ENCODE measurements at regions not wholly inside any gene's neighbourhood (a gene's known extent, or its start where the extent isn't known, plus 50 kb on each side); places are given as distances from the start of the nearest gene placed in this dataset.
"Not testable (repeated sequence)": the region's sequence is repeated elsewhere in the genome, so short reads cannot be mapped to it uniquely, and the experiment has no call there.

GRCh38 chr17:15864472-15864871 is 80.5 kb upstream of the ADORA2B start:
- not testable (repeated sequence) for H3K4me1 Mint-ChIP-seq (ENCODE audit: low read depth)

GRCh38 chr17:15866015-15866414 is 78.9 kb upstream of the ADORA2B start:
- not testable (repeated sequence) for H3K27ac Mint-ChIP-seq; H3K4me1 Mint-ChIP-seq (ENCODE audit: low read depth); H3K4me3 Mint-ChIP-seq (ENCODE audit: low read depth); H3K27me3 Mint-ChIP-seq; DNase-seq (ENCODE audit: low spot score, unreplicated experiment); H3K36me3 Mint-ChIP-seq (ENCODE audit: insufficient read depth); H3K9me3 Mint-ChIP-seq (ENCODE audit: low read depth)

More at GRCh38 chr17:15864472-15864871, 80.5 kb upstream of the ADORA2B start:
- H3K27me3 Mint-ChIP-seq; H3K27ac Mint-ChIP-seq; H3K4me3 Mint-ChIP-seq (ENCODE audit: low read depth); H3K36me3 Mint-ChIP-seq (ENCODE audit: insufficient read depth); H3K9me3 Mint-ChIP-seq (ENCODE audit: low read depth); DNase-seq (ENCODE audit: low spot score, unreplicated experiment): not testable (repeated sequence)

- not testable (repeated sequence) for H3K27ac Mint-ChIP-seq; H3K4me1 Mint-ChIP-seq (ENCODE audit: low read depth); H3K9me3 Mint-ChIP-seq (ENCODE audit: low read depth); DNase-seq (ENCODE audit: low spot score, unreplicated experiment); H3K36me3 Mint-ChIP-seq (ENCODE audit: insufficient read depth); H3K27me3 Mint-ChIP-seq; H3K4me3 Mint-ChIP-seq (ENCODE audit: low read depth)
These were observed 77.6 kb upstream of the ADORA2B start for GRCh38 chr17:15867331-15867730.

- H3K27ac Mint-ChIP-seq; DNase-seq (ENCODE audit: low spot score, unreplicated experiment); H3K9me3 Mint-ChIP-seq (ENCODE audit: low read depth); H3K36me3 Mint-ChIP-seq (ENCODE audit: insufficient read depth); H3K27me3 Mint-ChIP-seq; H3K4me1 Mint-ChIP-seq (ENCODE audit: low read depth); H3K4me3 Mint-ChIP-seq (ENCODE audit: low read depth): not testable (repeated sequence)
These were observed 75.1 kb upstream of the ADORA2B start for GRCh38 chr17:15869868-15870267.

GRCh38 chr17:15872677-15873076 is 72.3 kb upstream of the ADORA2B start:
- not testable (repeated sequence) for H3K36me3 Mint-ChIP-seq (ENCODE audit: insufficient read depth); H3K4me3 Mint-ChIP-seq (ENCODE audit: low read depth); DNase-seq (ENCODE audit: low spot score, unreplicated experiment); H3K27me3 Mint-ChIP-seq; H3K27ac Mint-ChIP-seq; H3K4me1 Mint-ChIP-seq (ENCODE audit: low read depth); H3K9me3 Mint-ChIP-seq (ENCODE audit: low read depth)

- H3K9me3 Mint-ChIP-seq (ENCODE audit: low read depth); H3K27me3 Mint-ChIP-seq; H3K4me1 Mint-ChIP-seq (ENCODE audit: low read depth); H3K36me3 Mint-ChIP-seq (ENCODE audit: insufficient read depth); DNase-seq (ENCODE audit: low spot score, unreplicated experiment); H3K4me3 Mint-ChIP-seq (ENCODE audit: low read depth): not testable (repeated sequence)
- peak overlapping the region; percentile 64 for H3K27ac Mint-ChIP-seq
These were observed 66.9 kb upstream of the ADORA2B start for GRCh38 chr17:15877882-15878500.

- no peaks in the 10 kb centered on the region for H3K9me3 Mint-ChIP-seq (ENCODE audit: low read depth)
- peak; percentile 36 for TF ChIP-seq CTCF (IDR thresholded peaks at IDR 0.05; ENCODE audit: unreplicated experiment)
- no peaks in the 10 kb centered on the region for H3K36me3 Mint-ChIP-seq (ENCODE audit: insufficient read depth)
- H3K4me1 Mint-ChIP-seq (ENCODE audit: low read depth): peaks cover 8% of the 10 kb centered on the region
- DNase-seq (ENCODE audit: low spot score, unreplicated experiment): no peak
- H3K27ac Mint-ChIP-seq: peak overlapping the region; percentile 17
- no peak overlapping the region for H3K4me3 Mint-ChIP-seq (ENCODE audit: low read depth)
- H3K27me3 Mint-ChIP-seq: peaks cover 5% of the 10 kb centered on the region
These were observed 62.7 kb upstream of the ADORA2B start for GRCh38 chr17:15882058-15882720.

GRCh38 chr17:15882777-15883176 is 62.2 kb upstream of the ADORA2B start:
- DNase-seq (ENCODE audit: low spot score, unreplicated experiment): no peak
- Mint-ChIP-seq H3K36me3 (ENCODE audit: insufficient read depth) (no peaks in the 10 kb centered on the region), H3K27me3 (peaks cover 5% of the 10 kb centered on the region), H3K9me3 (ENCODE audit: low read depth) (no peaks in the 10 kb centered on the region), H3K27ac (no peak overlapping the region), H3K4me3 (ENCODE audit: low read depth) (no peak overlapping the region), H3K4me1 (ENCODE audit: low read depth) (peaks cover 4% of the 10 kb centered on the region)
- TF ChIP-seq CTCF (IDR thresholded peaks at IDR 0.05; ENCODE audit: unreplicated experiment): no peak

All from progenitor cell of endocrine pancreas (in vitro differentiated cells).